GM12878 (cell line): ENCODE measurements at regions not wholly inside any gene's neighbourhood (a gene's known extent, or its start where the extent isn't known, plus 50 kb on each side); places are given as distances from the start of the nearest gene placed in this dataset.

ENCODE experiments used
- ATAC-seq: fragments of 200-7000 bp; cut with Tn5 transposase; 3 replicates; pipeline ENCODE4 v1.9.1; 2020; ENCODE audit warnings: mild to moderate bottlenecking, moderate library complexity
- BruUV-seq: library from RNA; stranded (reverse); fragments of 400-500 nt; replicated peaks from 2 replicates; lab custom pipeline; 2021; lab: Mats Ljungman, UMichigan
- CTCF ChIA-PET: fragments of 300-600 bp; sonication (Branson Sonifier 250); formaldehyde crosslinking; extraction: SDS; loops from one replicate; lab custom pipeline; 2021; ENCODE audit warnings: inconsistent platforms; lab: Yijun Ruan, JAX
- POLR2A ChIA-PET: fragments of 350-600 bp; formaldehyde crosslinking; extraction: SDS; loops from one replicate; lab custom pipeline; 2021; ENCODE audit warnings: inconsistent platforms; lab: Charles Lee
- RAD21 ChIA-PET: fragments of 300-600 bp; sonication (Branson Sonifier 250); formaldehyde crosslinking; loops from one replicate; lab custom pipeline; 2023; ENCODE audit warnings: antibody characterized with exemption; ENCODE audit not compliant: unreplicated experiment; lab: Charles Lee
- SMC1A ChIA-PET: fragments of 300-600 bp; sonication (Branson Sonifier 250); formaldehyde crosslinking; loops from one replicate; lab custom pipeline; 2023; ENCODE audit not compliant: unreplicated experiment, uncharacterized antibody; lab: Charles Lee
- DNase-seq: peaks from one replicate; pipeline ENCODE4 v3.0.0-alpha.2; 2011; ENCODE audit warnings: low read depth, low spot score
- FAIRE-seq: peaks from 3 replicates; lab custom pipeline; 2011; peaks lifted over from hg19 to GRCh38; lab: Jason Lieb, UNC
- H2AFZ ChIP-seq: 2 replicates; pipeline ENCODE4 v1.6.0; 2011; ENCODE audit warnings: low read depth, low read length, control low read depth; ENCODE audit not compliant: control insufficient read depth
- H3K27ac ChIP-seq: 2 replicates; pipeline ENCODE4 v1.5.1; 2011; ENCODE audit warnings: control low read depth; ENCODE audit not compliant: control insufficient read depth, insufficient read depth
- H3K27me3 ChIP-seq, 2 experiments: replicated peaks in 1 of 2; 2 replicates each; pipeline versions ENCODE4 v1.6.0 to v1.6.1; 2011; ENCODE audit warnings: low read length in 1 of 2; ENCODE audit not compliant: control insufficient read depth in 2 of 2, insufficient read depth in 2 of 2
- H3K36me3 ChIP-seq, 2 experiments: 2 replicates each; pipeline ENCODE4 v1.5.1; 2011; ENCODE audit warnings: low read length in 1 of 2; ENCODE audit not compliant: control insufficient read depth in 2 of 2, insufficient read depth in 2 of 2
- H3K4me1 ChIP-seq: 2 replicates; pipeline ENCODE4 v1.6.1; 2011; ENCODE audit warnings: mild to moderate bottlenecking, low read length, moderate library complexity, mixed read lengths; ENCODE audit not compliant: control insufficient read depth, insufficient read depth
- H3K4me2 ChIP-seq: 2 replicates; pipeline ENCODE4 v1.6.0; 2011; ENCODE audit warnings: control low read depth; ENCODE audit not compliant: control insufficient read depth, insufficient read depth
- H3K4me3 ChIP-seq: fragments of 200-600 bp; sonication (generic); 2 replicates; pipeline ENCODE4 v1.5.1; 2016
- H3K79me2 ChIP-seq: 2 replicates; pipeline ENCODE4 v1.6.0; 2011; ENCODE audit warnings: low read length; ENCODE audit not compliant: control insufficient read depth, insufficient read depth
- H3K9ac ChIP-seq: 2 replicates; pipeline ENCODE4 v1.8.0; 2011; ENCODE audit warnings: low read length, control low read depth, mixed read lengths; ENCODE audit not compliant: control insufficient read depth, insufficient read depth
- H3K9me3 ChIP-seq: replicated peaks from 3 replicates; pipeline ENCODE4 v1.5.1; 2011; ENCODE audit warnings: mild to moderate bottlenecking, low read length; ENCODE audit not compliant: control insufficient read depth, insufficient read depth
- H4K20me1 ChIP-seq: 2 replicates; pipeline ENCODE4 v1.6.0; 2011; ENCODE audit not compliant: control insufficient read depth, insufficient read depth
- BRCA1 ChIP-seq: IDR thresholded peaks from 2 replicates; pipeline ENCODE4 v1.6.1; 2011; ENCODE audit warnings: low read depth, low read length, improper control_type of control experiment
- CBFB ChIP-seq: IDR thresholded peaks from 2 replicates; pipeline ENCODE4 v1.6.1; 2016; ENCODE audit warnings: antibody characterized with exemption, low read depth
- HCFC1 ChIP-seq: fragments of 150-350 bp; IDR thresholded peaks from 2 replicates; pipeline ENCODE4 v1.6.1; 2014; ENCODE audit warnings: low read length
- RCOR1 ChIP-seq: conservative IDR thresholded peaks from 2 replicates; pipeline ENCODE4 v1.6.1; 2012; ENCODE audit warnings: low read depth, low read length, improper control_type of control experiment
- SIX5 ChIP-seq: IDR thresholded peaks from 2 replicates; pipeline ENCODE4 v1.6.1; 2011; ENCODE audit warnings: mild to moderate bottlenecking, low read depth, low read length, moderate library complexity; ENCODE audit not compliant: severe bottlenecking
- SUZ12 ChIP-seq: fragments of 200-600 bp; sonication (generic); IDR thresholded peaks from one replicate; pipeline ENCODE4 v1.6.1; 2018; ENCODE audit warnings: antibody characterized with exemption, mild to moderate bottlenecking; ENCODE audit not compliant: unreplicated experiment
- ZBTB40 ChIP-seq: fragments of 450-650 bp; IDR thresholded peaks from 2 replicates; pipeline ENCODE4 v1.6.1; 2016; ENCODE audit warnings: mild to moderate bottlenecking, moderate library complexity, borderline replicate concordance
- ZNF384 ChIP-seq: IDR thresholded peaks from 2 replicates; pipeline ENCODE4 v1.6.1; 2012; ENCODE audit warnings: low read depth, mild to moderate bottlenecking, low read length, improper control_type of control experiment, borderline replicate concordance
- in situ Hi-C: fragments of 300-500 bp; cut with MboI; formaldehyde crosslinking; loops from 9 replicates; pipeline ENCODE4 v1.14.3; 2018; ENCODE audit warnings: mixed read lengths
- intact Hi-C: fragments of 100-400 bp; cut with micrococcal nuclease; formaldehyde crosslinking; loops from one replicate; pipeline ENCODE4 v1.14.2; 2022; ENCODE audit not compliant: unreplicated experiment

- TF ChIP-seq HCFC1 (no peak), ZNF384 (no peak)
Measured at GRCh38 chr9:11323457-11323856, 710.7 kb upstream of the PTPRD start (continued).

GRCh38 chr9:11326231-11326630 is 713.4 kb upstream of the PTPRD start:
- CTCF ChIA-PET: interaction anchor here (1.3 kb wide), 1 partner anchor 10 kb away, joined by 3 read pairs; no protein-coding TSS in a partner anchor
- no peaks in the 10 kb centered on the region for H4K20me1 ChIP-seq
- SMC1A ChIA-PET: no interaction called here

More at GRCh38 chr9:11326231-11326630, 713.4 kb upstream of the PTPRD start:
- ATAC-seq: no peak
- Histone ChIP-seq H3K27me3 (no peaks in the 10 kb centered on the region), H3K9ac (no peak overlapping the region)
- BruUV-seq: no TSS peak
- no peak for FAIRE-seq
- TF ChIP-seq SUZ12: no peak
- no peak for TF ChIP-seq RCOR1
- TF ChIP-seq ZBTB40: no peak
- TF ChIP-seq SIX5: no peak
- no peak for TF ChIP-seq CBFB
- TF ChIP-seq BRCA1: no peak
- TF ChIP-seq, all 136 proteins: peak for 0
- no peaks in the 10 kb centered on the region for H3K79me2 ChIP-seq
- H3K4me3 ChIP-seq: no peak overlapping the region
- in situ Hi-C loops (no loop called here), intact Hi-C loops (no loop called here)
- no peaks in the 10 kb centered on the region for H3K4me1 ChIP-seq
- DNase-seq: no peak
- no peaks in the 10 kb centered on the region for H3K9me3 ChIP-seq
- H2AFZ ChIP-seq: no peak overlapping the region
- no peak overlapping the region for H3K27ac ChIP-seq
- no peaks in the 10 kb centered on the region for H3K36me3 ChIP-seq
- no peak overlapping the region for H3K4me2 ChIP-seq
- POLR2A ChIA-PET: no interaction called here
- RAD21 ChIA-PET: no interaction called here
